ENCODE measurements at regions not wholly inside any gene's neighbourhood (a gene's known extent, or its start where the extent isn't known, plus 50 kb on each side); places are given as distances from the start of the nearest gene placed in this dataset.

DNA sequence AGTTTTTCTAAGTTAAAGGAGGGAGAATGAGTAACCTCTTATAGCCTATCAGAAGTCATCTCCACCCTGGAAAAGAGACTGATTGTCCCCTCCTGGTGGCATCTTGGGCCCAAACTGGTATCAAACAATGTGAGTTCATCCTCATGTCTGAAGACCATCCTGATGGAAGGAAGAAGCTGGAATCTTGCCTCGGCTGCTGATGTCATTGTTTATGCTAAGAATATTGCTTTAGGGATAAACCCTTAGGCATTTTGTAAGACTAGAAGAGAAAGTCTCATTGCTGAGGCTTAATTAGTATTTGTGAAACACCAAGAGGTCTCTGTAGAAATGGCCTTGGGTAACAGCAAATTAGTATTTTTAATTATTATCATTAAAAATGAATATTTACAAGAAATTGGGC is 65.7 kb upstream of the KCNN2 start:
- DNase-seq = no peak

DNA sequence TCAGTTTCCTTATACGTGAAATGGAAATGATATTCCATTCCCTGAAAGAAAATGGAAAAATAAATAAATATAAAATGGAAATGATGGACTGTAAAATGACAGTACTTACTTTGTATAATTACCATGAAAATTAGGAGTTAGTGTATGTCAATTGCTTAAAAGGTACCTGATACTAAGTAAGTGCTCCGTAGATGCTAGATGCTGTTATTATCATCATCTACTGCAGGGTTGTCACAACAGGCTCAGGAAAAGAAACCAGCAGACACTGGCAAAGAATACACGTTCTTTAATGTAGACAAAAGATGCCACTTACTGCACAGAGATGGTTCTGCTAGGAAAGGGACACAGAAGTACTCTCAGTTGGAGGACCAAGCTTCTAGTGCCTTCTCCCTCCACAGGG is 64.0 kb upstream of the KCNN2 start:
- no peak for DNase-seq

DNA sequence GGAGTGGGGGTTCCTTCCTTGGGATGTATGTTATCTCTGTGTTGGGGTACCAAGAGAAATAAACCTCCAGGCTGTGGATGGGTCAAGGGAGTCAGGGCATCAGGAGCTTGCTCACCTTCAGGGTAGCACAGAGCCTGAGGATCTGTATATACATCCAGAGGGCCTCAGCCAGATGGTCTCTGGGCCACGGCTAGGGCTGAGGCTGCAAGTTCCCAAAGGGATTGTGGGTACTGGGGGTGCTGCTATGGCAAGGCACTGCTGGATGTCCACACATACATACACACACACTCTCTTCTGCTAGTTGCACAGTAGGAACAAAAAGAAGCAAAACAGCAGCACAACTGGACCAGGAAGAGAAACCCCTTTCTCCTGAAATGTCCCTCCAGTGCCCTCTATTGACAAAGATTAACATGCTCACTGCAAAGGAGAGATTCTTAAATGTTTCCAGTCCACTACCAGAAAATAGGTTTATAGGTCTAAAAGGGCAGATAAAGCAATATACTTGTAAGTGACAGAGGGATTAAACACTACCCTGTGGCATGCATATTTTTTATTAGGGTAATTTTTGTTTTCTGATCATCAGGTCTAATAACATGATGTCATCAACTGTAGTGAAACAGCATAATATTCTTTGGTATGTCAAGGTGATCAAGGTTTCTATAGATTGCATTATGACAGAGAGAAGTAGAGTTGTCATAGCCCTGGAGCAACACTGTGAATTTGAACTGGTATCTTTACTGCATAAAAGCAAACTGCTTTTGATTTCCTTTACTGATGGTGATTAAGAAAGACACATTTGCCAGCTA is 56.3 kb upstream of the KCNN2 start:
- DNase-seq = no peak

DNA sequence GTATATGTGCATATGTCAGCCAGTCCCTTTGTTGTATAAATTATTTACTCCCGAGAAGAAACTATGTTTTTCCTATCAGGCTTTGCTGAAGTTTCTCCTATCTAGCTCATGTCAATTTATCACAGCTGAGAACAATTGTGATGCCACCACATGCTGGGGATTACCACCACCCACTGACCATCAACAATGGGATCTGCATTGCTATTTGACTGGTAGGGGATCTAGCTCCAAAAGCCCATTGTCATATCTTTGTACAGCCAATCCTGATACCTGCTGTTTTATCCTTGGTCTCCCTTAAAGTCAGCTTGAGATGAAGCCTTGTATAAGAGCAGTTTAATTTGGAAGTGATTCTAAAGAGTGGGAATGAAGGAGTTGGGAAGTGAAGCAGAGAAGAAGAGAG is 53.9 kb upstream of the KCNN2 start:
- DNase-seq = no peak

GRCh38 chr5:114308508-114308907 is 53.4 kb upstream of the KCNN2 start:
- no peak for DNase-seq

- no peak for DNase-seq
These were observed 51.2 kb upstream of the KCNN2 start for GRCh38 chr5:114310666-114311065.

DNA sequence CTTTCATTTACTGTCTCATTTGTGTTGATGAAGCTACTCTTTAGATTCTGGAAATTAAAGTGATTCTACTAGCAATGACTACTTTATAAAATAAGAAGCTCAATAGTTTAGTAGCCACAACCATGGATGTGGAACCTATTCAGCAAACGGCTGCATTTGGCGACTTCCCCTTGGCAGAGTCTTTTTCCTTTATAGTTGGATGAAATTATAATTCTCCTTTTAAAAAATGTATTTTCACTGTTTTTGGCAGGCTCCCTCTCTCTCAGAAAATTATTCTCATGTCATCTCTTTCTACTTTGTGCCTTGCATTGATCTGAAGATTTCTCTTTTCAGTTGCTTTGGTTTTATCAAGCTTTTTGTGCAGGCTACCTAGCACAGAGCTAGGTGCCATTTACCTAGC is 50.6 kb upstream of the KCNN2 start:
- no peak for DNase-seq

- DNase-seq = no peak
These were observed 49.9 kb upstream of the KCNN2 start for GRCh38 chr5:114311968-114312367.
